Astrocyte (in vitro differentiated cells and primary cell): ENCODE measurements at regions not wholly inside any gene's neighbourhood (a gene's known extent, or its start where the extent isn't known, plus 50 kb on each side); places are given as distances from the start of the nearest gene placed in this dataset.

Source experiments
- CTCF ChIP-seq: IDR thresholded peaks from 2 replicates; pipeline ENCODE4 v1.5.1; 2011; ENCODE audit warnings: low read depth, mild to moderate bottlenecking, inconsistent platforms, low read length, moderate library complexity; ENCODE audit not compliant: insufficient read depth
- EZH2 ChIP-seq: IDR thresholded peaks from 2 replicates; pipeline ENCODE4 v1.6.1; 2012; ENCODE audit warnings: mild to moderate bottlenecking, low read length, inconsistent platforms; ENCODE audit not compliant: insufficient read depth

- TF ChIP-seq CTCF, result no peak
- TF ChIP-seq EZH2, result no peak
Observed at GRCh38 chr5:63555874-63556273, 406.4 kb downstream of the HTR1A start.
